GM13977 (cell line): ENCODE measurements at regions not wholly inside any gene's neighbourhood (a gene's known extent, or its start where the extent isn't known, plus 50 kb on each side); places are given as distances from the start of the nearest gene placed in this dataset.
A peak's percentile ranks its signal among the peaks of the same experiment; 100 is the strongest.

Experiments used
- DNase-seq: peaks from one replicate; pipeline ENCODE4 v3.0.0; 2012; ENCODE audit warnings: low spot score
- CTCF ChIP-seq: IDR thresholded peaks from 2 replicates; pipeline ENCODE4 v1.5.1; 2012; ENCODE audit warnings: mild to moderate bottlenecking, control low read depth; ENCODE audit not compliant: insufficient read depth; ENCODE audit errors: extremely low read depth, missing control alignments
- in situ Hi-C: fragments of 300-500 bp; cut with MboI; formaldehyde crosslinking; loops from one replicate; pipeline ENCODE4 v1.12.0; 2022; ENCODE audit warnings: low sequenced_read_pairs, low pct_unique_long_range_greater_than_20kb, mixed read lengths, inconsistent platforms; ENCODE audit not compliant: unreplicated experiment

GRCh38 chr9:117775591-117775990, 71.4 kb downstream of the TLR4 start:
- DNase-seq = no peak
- in situ Hi-C loops = loop anchor here (25.0 kb wide), 1 partner anchor 1512 kb away; no protein-coding TSS in a partner anchor
- TF ChIP-seq CTCF = no peak

- in situ Hi-C loops = loop anchor here (25.0 kb wide), 1 partner anchor 1509 kb away; no protein-coding TSS in a partner anchor
- DNase-seq = no peak
Measured at GRCh38 chr9:117777823-117778222, 73.6 kb downstream of the TLR4 start.

DNA sequence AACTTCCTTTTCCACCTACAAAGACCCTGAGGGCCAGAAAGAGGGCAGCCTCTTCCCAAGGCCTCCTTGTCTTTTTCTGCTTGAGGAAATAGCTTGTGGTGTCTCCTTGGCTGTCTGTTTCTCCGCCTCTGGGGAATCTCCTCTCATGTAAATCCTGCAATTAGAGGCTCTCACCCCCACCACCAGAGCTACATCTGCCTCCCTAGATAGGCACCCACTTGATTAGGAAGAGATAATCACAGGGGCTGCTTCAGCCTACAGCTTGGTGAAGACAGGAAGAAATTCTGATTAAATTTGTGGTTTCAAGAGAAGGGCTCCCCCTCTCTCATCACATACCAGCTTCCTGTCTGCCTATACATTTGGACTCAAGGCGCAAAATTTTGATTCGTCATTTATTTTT, 75.6 kb downstream of the TLR4 start:
- no peak for TF ChIP-seq CTCF
- DNase-seq = no peak
- in situ Hi-C loops = loop anchor here (25.0 kb wide), 1 partner anchor 1508 kb away; no protein-coding TSS in a partner anchor

More at GRCh38 chr9:117777823-117778222, 73.6 kb downstream of the TLR4 start:
- no peak for TF ChIP-seq CTCF

- peak; percentile 73 for TF ChIP-seq CTCF
- peak; percentile 8 for DNase-seq
- in situ Hi-C loops = loop anchor here (25.0 kb wide), 1 partner anchor 1504 kb away; no protein-coding TSS in a partner anchor
Measured at GRCh38 chr9:117782931-117783788, 79.0 kb downstream of the TLR4 start.

DNA sequence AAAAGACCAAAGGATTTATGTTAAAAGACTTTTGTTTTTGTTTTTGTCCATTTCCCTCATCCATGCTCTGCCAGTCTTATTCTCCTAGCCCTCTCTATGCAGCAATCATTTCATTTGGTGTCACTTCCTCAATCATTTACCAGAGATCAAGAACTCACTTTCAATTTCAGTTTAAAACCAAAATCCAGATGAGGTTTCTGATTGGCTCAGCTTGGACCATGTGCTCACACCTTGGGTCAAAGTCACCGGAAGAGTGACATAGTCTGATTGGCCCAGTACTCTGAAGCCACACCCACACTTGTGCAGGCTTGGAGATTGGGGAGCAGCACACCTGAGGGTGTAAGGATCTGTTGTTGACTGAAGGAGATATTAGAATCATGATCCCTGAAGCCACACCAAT, 79.6 kb downstream of the TLR4 start:
- TF ChIP-seq CTCF = no peak
- DNase-seq = no peak
- in situ Hi-C loops = loop anchor here (25.0 kb wide), 1 partner anchor 1503 kb away; no protein-coding TSS in a partner anchor

DNA sequence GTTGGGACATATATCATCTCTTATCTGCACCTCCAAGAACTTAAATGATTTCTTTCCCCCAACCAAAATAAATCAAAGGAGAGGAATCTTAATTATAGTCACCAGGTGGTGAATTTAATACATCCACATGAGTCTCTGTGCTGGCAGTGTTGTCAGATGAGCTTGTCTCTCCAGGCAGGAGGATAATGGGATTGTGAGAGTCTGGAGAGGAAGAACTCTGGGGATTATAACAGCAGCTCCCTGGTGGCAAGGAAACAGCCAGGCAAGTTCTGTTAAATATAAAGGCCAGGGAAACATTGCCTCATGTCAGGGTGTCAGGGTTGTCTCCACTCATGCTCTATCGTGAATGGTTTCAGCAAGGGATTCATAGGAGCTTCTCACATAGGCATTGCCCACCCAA, 80.8 kb downstream of the TLR4 start:
- DNase-seq = no peak
- TF ChIP-seq CTCF = no peak

More for the DNA sequence above, 80.8 kb downstream of the TLR4 start:
- in situ Hi-C loops = loop anchor here (25.0 kb wide), 1 partner anchor 1502 kb away; no protein-coding TSS in a partner anchor
